ENCODE measurements at regions not wholly inside any gene's neighbourhood (a gene's known extent, or its start where the extent isn't known, plus 50 kb on each side); places are given as distances from the start of the nearest gene placed in this dataset.

GRCh38 chr1:43034778-43035177 lies 76.1 kb upstream of the SLC2A1 start:
- TF ChIP-seq CTCF (IDR thresholded peaks at IDR 0.05; ENCODE audit: insufficient read depth, low read length, poor library complexity, severe bottlenecking): no peak
- DNase-seq (ENCODE audit: extremely low read depth, insufficient read length): no peak
- Histone ChIP-seq H3K4me3 (replicated peaks; ENCODE audit: low read depth, low read length) (no peak overlapping the region), H3K36me3 (ENCODE audit: control insufficient read depth, insufficient read depth, low read length) (no peaks in the 10 kb centered on the region), H3K27me3 (replicated peaks; ENCODE audit: control insufficient read depth, insufficient read depth, low read length) (no peaks in the 10 kb centered on the region)

GRCh38 chr1:43034195-43034658 lies 75.6 kb upstream of the SLC2A1 start:
- TF ChIP-seq CTCF (IDR thresholded peaks at IDR 0.05; ENCODE audit: insufficient read depth, low read length, poor library complexity, severe bottlenecking): no peak
- DNase-seq (ENCODE audit: extremely low read depth, insufficient read length): no peak
- Histone ChIP-seq H3K4me3 (replicated peaks; ENCODE audit: low read depth, low read length) (no peak overlapping the region), H3K36me3 (ENCODE audit: control insufficient read depth, insufficient read depth, low read length) (no peaks in the 10 kb centered on the region), H3K27me3 (replicated peaks; ENCODE audit: control insufficient read depth, insufficient read depth, low read length) (no peaks in the 10 kb centered on the region)

- H3K4me3 ChIP-seq (replicated peaks; ENCODE audit: low read depth, low read length): no peak overlapping the region
- H3K27me3 ChIP-seq (replicated peaks; ENCODE audit: control insufficient read depth, insufficient read depth, low read length): no peaks in the 10 kb centered on the region
- TF ChIP-seq CTCF (IDR thresholded peaks at IDR 0.05; ENCODE audit: insufficient read depth, low read length, poor library complexity, severe bottlenecking): no peak
- H3K36me3 ChIP-seq (ENCODE audit: control insufficient read depth, insufficient read depth, low read length): no peaks in the 10 kb centered on the region
- no peak for DNase-seq (ENCODE audit: extremely low read depth, insufficient read length)
Observed at GRCh38 chr1:43031316-43032203, 72.9 kb upstream of the SLC2A1 start.

GRCh38 chr1:43024905-43025304 lies 66.2 kb upstream of the SLC2A1 start:
- no peaks in the 10 kb centered on the region for H3K27me3 ChIP-seq (replicated peaks; ENCODE audit: control insufficient read depth, insufficient read depth, low read length)
- DNase-seq (ENCODE audit: extremely low read depth, insufficient read length): no peak
- no peaks in the 10 kb centered on the region for H3K36me3 ChIP-seq (ENCODE audit: control insufficient read depth, insufficient read depth, low read length)
- H3K4me3 ChIP-seq (replicated peaks; ENCODE audit: low read depth, low read length): no peak overlapping the region
- TF ChIP-seq CTCF (IDR thresholded peaks at IDR 0.05; ENCODE audit: insufficient read depth, low read length, poor library complexity, severe bottlenecking): no peak

- TF ChIP-seq CTCF (IDR thresholded peaks at IDR 0.05; ENCODE audit: insufficient read depth, low read length, poor library complexity, severe bottlenecking): no peak
- Histone ChIP-seq H3K4me3 (replicated peaks; ENCODE audit: low read depth, low read length) (no peak overlapping the region), H3K36me3 (ENCODE audit: control insufficient read depth, insufficient read depth, low read length) (no peaks in the 10 kb centered on the region), H3K27me3 (replicated peaks; ENCODE audit: control insufficient read depth, insufficient read depth, low read length) (no peaks in the 10 kb centered on the region)
- DNase-seq (ENCODE audit: extremely low read depth, insufficient read length): no peak
Observed at GRCh38 chr1:43021547-43022474, 63.1 kb upstream of the SLC2A1 start.

Measured in GM06990 (cell line).